HG03378 (cell line): ENCODE measurements at regions not wholly inside any gene's neighbourhood (a gene's known extent, or its start where the extent isn't known, plus 50 kb on each side); places are given as distances from the start of the nearest gene placed in this dataset.
"Not testable (repeated sequence)": the region's sequence is repeated elsewhere in the genome, so short reads cannot be mapped to it uniquely, and the experiment has no call there.

Experiments used
- ATAC-seq: cut with Tn5 transposase; IDR thresholded peaks from one replicate; pipeline ENCODE4 v1.9.1; 2021; ENCODE audit warnings: mild to moderate bottlenecking, moderate library complexity; ENCODE audit not compliant: unreplicated experiment

GRCh38 chr10:21293518-21294356 lies 231.7 kb downstream of the SKIDA1 start:
- ATAC-seq = no peak

- ATAC-seq = no peak
These were observed 232.5 kb downstream of the SKIDA1 start for GRCh38 chr10:21292763-21293517.

- no peak for ATAC-seq
These were observed 234.9 kb downstream of the SKIDA1 start for GRCh38 chr10:21290499-21291160.

- ATAC-seq = no peak
These were observed 235.5 kb downstream of the SKIDA1 start for GRCh38 chr10:21289961-21290360.

- no peak for ATAC-seq
These were observed 236.2 kb downstream of the SKIDA1 start for GRCh38 chr10:21289271-21289670.

- no peak for ATAC-seq
These were observed 239.6 kb downstream of the SKIDA1 start for GRCh38 chr10:21285742-21286331.

- no peak for ATAC-seq
These were observed 240.3 kb downstream of the SKIDA1 start for GRCh38 chr10:21285207-21285606.

- ATAC-seq = no peak
These were observed 241.2 kb downstream of the SKIDA1 start for GRCh38 chr10:21284301-21284700.

GRCh38 chr10:21283053-21283452 lies 242.4 kb downstream of the SKIDA1 start:
- ATAC-seq = not testable (repeated sequence)

- ATAC-seq = no peak
These were observed 243.6 kb downstream of the SKIDA1 start for GRCh38 chr10:21281765-21282484.

GRCh38 chr10:21280971-21281572 lies 244.4 kb downstream of the SKIDA1 start:
- no peak for ATAC-seq

- ATAC-seq = no peak
These were observed 245.4 kb downstream of the SKIDA1 start for GRCh38 chr10:21280037-21280436.

- ATAC-seq = no peak
These were observed 246.3 kb downstream of the SKIDA1 start for GRCh38 chr10:21279217-21279575.

- peak; percentile 95 for ATAC-seq
These were observed 246.8 kb downstream of the SKIDA1 start for GRCh38 chr10:21278491-21279216.

- ATAC-seq = no peak
These were observed 252.0 kb downstream of the SKIDA1 start for GRCh38 chr10:21273400-21273968.

GRCh38 chr10:21272643-21273399 lies 252.7 kb downstream of the SKIDA1 start:
- ATAC-seq = no peak

- no peak for ATAC-seq
These were observed 254.5 kb downstream of the SKIDA1 start for GRCh38 chr10:21270976-21271375.

GRCh38 chr10:21269289-21269688 lies 256.2 kb downstream of the SKIDA1 start:
- no peak for ATAC-seq
